ENCODE measurements at regions not wholly inside any gene's neighbourhood (a gene's known extent, or its start where the extent isn't known, plus 50 kb on each side); places are given as distances from the start of the nearest gene placed in this dataset.

- DNase-seq = no peak
- Histone ChIP-seq H3K4me3 (replicated peaks in 1 of 3; ENCODE audit: low read depth in 2 of 3, low read length in 3 of 3) (no peak overlapping the region), H3K36me3 (replicated peaks in 1 of 2; ENCODE audit: control insufficient read depth in 1 of 2, insufficient read depth in 2 of 2, low read length in 2 of 2) (no peaks in the 10 kb centered on the region), H3K4me1 (ENCODE audit: control insufficient read depth in 1 of 2, insufficient read depth in 2 of 2, low read length in 2 of 2) (no peaks in the 10 kb centered on the region), H3K27ac (ENCODE audit: low read depth in 1 of 2, low read length in 2 of 2) (no peak overlapping the region), H3K79me2 (ENCODE audit: insufficient read depth, low read length) (no peaks in the 10 kb centered on the region), H3K9me3 (replicated peaks in 1 of 2; ENCODE audit: control insufficient read depth in 1 of 2, insufficient read depth in 1 of 2, low read length in 2 of 2) (peaks cover 0 to 4% of the 10 kb centered on the region in 2 donors), H4K20me1 (ENCODE audit: insufficient read depth, low read length) (no peaks in the 10 kb centered on the region), H2AFZ (ENCODE audit: insufficient read depth, low read depth, low read length, poor library complexity, severe bottlenecking) (no peak overlapping the region), H3K9ac (ENCODE audit: insufficient read depth, low read length, poor library complexity, severe bottlenecking) (no peak overlapping the region), H3K4me2 (replicated peaks; ENCODE audit: extremely low read depth, low read length, poor library complexity, severe bottlenecking) (no peak overlapping the region), H3K27me3 (ENCODE audit: control insufficient read depth in 2 of 2, insufficient read depth in 2 of 2, low read length in 2 of 2) (no peaks in the 10 kb centered on the region)
- intact Hi-C loops (cut with micrococcal nuclease) = no loop called here
- no peak overlapping the region for H3K4me3 Mint-ChIP-seq
- TF ChIP-seq CTCF (IDR thresholded peaks at IDR 0.05) = no peak
- H3K27ac Mint-ChIP-seq = peak overlapping the region in 2 of 7 donors; percentile 53 to 68
- peaks cover 0 to 7% (median 0%) of the 10 kb centered on the region in 7 donors for H3K9me3 Mint-ChIP-seq
- peaks cover 11% of the 10 kb centered on the region for H3K4me1 Mint-ChIP-seq
- WGBS (ENCODE audit: insufficient coverage) = 72% methylated on average over 4 of the region's 4 CpGs
- H3K27me3 Mint-ChIP-seq (ENCODE audit: low read depth in 3 of 3) = peaks cover 0 to 1% (median 0%) of the 10 kb centered on the region in 3 donors
- H3K36me3 Mint-ChIP-seq = no peaks in the 10 kb centered on the region
These were observed 111.2 kb downstream of the RAP2B start for GRCh38 chr3:153273217-153273616.

GRCh38 chr3:153273767-153274435 is 111.9 kb downstream of the RAP2B start:
- Mint-ChIP-seq H3K27ac (no peak overlapping the region), H3K4me1 (peaks cover 11% of the 10 kb centered on the region), H3K27me3 (ENCODE audit: low read depth in 3 of 3) (peaks cover 0 to 1% (median 0%) of the 10 kb centered on the region in 3 donors), H3K9me3 (peaks cover 0 to 3% (median 0%) of the 10 kb centered on the region in 7 donors), H3K36me3 (no peaks in the 10 kb centered on the region), H3K4me3 (no peak overlapping the region)
- H3K4me3 ChIP-seq (replicated peaks in 1 of 3; ENCODE audit: low read depth in 2 of 3, low read length in 3 of 3) = no peak overlapping the region
- no peaks in the 10 kb centered on the region for H3K9me3 ChIP-seq (replicated peaks in 1 of 2; ENCODE audit: control insufficient read depth in 1 of 2, insufficient read depth in 1 of 2, low read length in 2 of 2)
- no peaks in the 10 kb centered on the region for H4K20me1 ChIP-seq (ENCODE audit: insufficient read depth, low read length)
- DNase-seq = no peak
- no peaks in the 10 kb centered on the region for H3K79me2 ChIP-seq (ENCODE audit: insufficient read depth, low read length)
- intact Hi-C loops (cut with micrococcal nuclease) = no loop called here
- no CpG with 5 or more reads among the region's 7 CpGs for WGBS (ENCODE audit: insufficient coverage)
- no peak overlapping the region for H3K9ac ChIP-seq (ENCODE audit: insufficient read depth, low read length, poor library complexity, severe bottlenecking)
- no peaks in the 10 kb centered on the region for H3K4me1 ChIP-seq (ENCODE audit: control insufficient read depth in 1 of 2, insufficient read depth in 2 of 2, low read length in 2 of 2)
- no peak for TF ChIP-seq CTCF (IDR thresholded peaks at IDR 0.05)
- no peak overlapping the region for H3K4me2 ChIP-seq (replicated peaks; ENCODE audit: extremely low read depth, low read length, poor library complexity, severe bottlenecking)
- H3K27me3 ChIP-seq (ENCODE audit: control insufficient read depth in 2 of 2, insufficient read depth in 2 of 2, low read length in 2 of 2) = no peaks in the 10 kb centered on the region
- H3K36me3 ChIP-seq (replicated peaks in 1 of 2; ENCODE audit: control insufficient read depth in 1 of 2, insufficient read depth in 2 of 2, low read length in 2 of 2) = no peaks in the 10 kb centered on the region
- no peak overlapping the region for H3K27ac ChIP-seq (ENCODE audit: low read depth in 1 of 2, low read length in 2 of 2)
- no peak overlapping the region for H2AFZ ChIP-seq (ENCODE audit: insufficient read depth, low read depth, low read length, poor library complexity, severe bottlenecking)

Data from CD14-positive monocyte (primary cell).